ENCODE measurements at regions not wholly inside any gene's neighbourhood (a gene's known extent, or its start where the extent isn't known, plus 50 kb on each side); places are given as distances from the start of the nearest gene placed in this dataset.

- Histone ChIP-seq H2BK12ac (ENCODE audit: insufficient read length, low read depth, low read length) (no peak overlapping the region), H2BK20ac (ENCODE audit: low read depth, low read length, poor library complexity, severe bottlenecking) (no peak overlapping the region), H2BK120ac (ENCODE audit: low read depth, low read length, poor library complexity, severe bottlenecking) (no peak overlapping the region), H3T11ph (ENCODE audit: low read length) (no peak overlapping the region), H3K27me3 (ENCODE audit: insufficient read depth, low read length) (no peaks in the 10 kb centered on the region), H3K9ac (ENCODE audit: extremely low read depth, insufficient read length, low read length) (no peak overlapping the region), H3K27ac (ENCODE audit: insufficient read length, low read depth, low read length) (no peak overlapping the region), H3K56ac (ENCODE audit: insufficient read length, low read depth, low read length) (no peak overlapping the region), H3K18ac (ENCODE audit: insufficient read length, low read depth, low read length) (no peak overlapping the region), H4K20me1 (ENCODE audit: control insufficient read depth, insufficient read depth, insufficient read length) (no peaks in the 10 kb centered on the region), H3K4me1 (ENCODE audit: insufficient read depth, low read length) (no peaks in the 10 kb centered on the region; the same call in 1 of the 2 replicates), H3K79me2 (ENCODE audit: insufficient read depth, low read length) (no peaks in the 10 kb centered on the region), H2BK15ac (ENCODE audit: low read depth, low read length) (no peak overlapping the region), H4K8ac (replicated peaks; ENCODE audit: insufficient read length, low read depth, low read length) (no peak overlapping the region), H3K79me1 (ENCODE audit: insufficient read depth, low read depth, low read length, poor library complexity, severe bottlenecking) (no peaks in the 10 kb centered on the region), H3K4me2 (ENCODE audit: insufficient read depth, insufficient read length, low read length) (no peak overlapping the region), H3K23me2 (ENCODE audit: insufficient read length, low read depth, low read length, poor library complexity, severe bottlenecking) (no peaks in the 10 kb centered on the region), H3K4ac (ENCODE audit: low read depth, low read length) (no peak overlapping the region), H2BK5ac (ENCODE audit: insufficient read length, low read length) (no peak overlapping the region), H4K5ac (ENCODE audit: insufficient read length, low read depth, low read length) (no peak overlapping the region), H3K14ac (ENCODE audit: insufficient read depth, low read length) (no peak overlapping the region), H2AK5ac (ENCODE audit: insufficient read length, low read length) (no peak overlapping the region), H2AFZ (ENCODE audit: low read length) (no peak overlapping the region), H3K9me3 (ENCODE audit: control insufficient read depth, low read depth, low read length) (no peaks in the 10 kb centered on the region), H3K23ac (ENCODE audit: insufficient read length, low read depth, low read length) (no peak overlapping the region), H4K91ac (ENCODE audit: insufficient read length, low read depth, low read length) (no peak overlapping the region)
- Mint-ChIP-seq H3K4me3 (no peak overlapping the region), H3K36me3 (ENCODE audit: insufficient read depth in 1 of 3, low read depth in 3 of 3) (peaks cover 0 to 17% (median 6%) of the 10 kb centered on the region in 3 experiments; a peak in 2 of 7 replicates), H3K9me3 (peaks cover 8 to 15% of the 10 kb centered on the region in 2 experiments; a peak in 3 of 5 replicates), H3K4me1 (no peaks in the 10 kb centered on the region), H3K27ac (no peak overlapping the region), H3K27me3 (ENCODE audit: low read depth) (no peaks in the 10 kb centered on the region)
- WGBS (ENCODE audit: extremely low coverage, insufficient read length, low lambda C conversion rate), result no CpG with 5 or more reads among the region's 9 CpGs
- TF ChIP-seq CTCF (conservative IDR thresholded peaks at IDR 0.05), result no peak
- DNase-seq, result no peak
Observed at GRCh38 chr15:56805466-56806147, 72.3 kb upstream of the ZNF280D start.
